Stimulated activated CD4-positive, alpha-beta T cell treated with anti-CD3 and anti-CD28 coated beads, Interleukin-15, amount 100 ng/mL, for 48 hours (primary cell): ENCODE measurements at regions not wholly inside any gene's neighbourhood (a gene's known extent, or its start where the extent isn't known, plus 50 kb on each side); places are given as distances from the start of the nearest gene placed in this dataset.
"Not testable (repeated sequence)": the region's sequence is repeated elsewhere in the genome, so short reads cannot be mapped to it uniquely, and the experiment has no call there.

Experiments
- DNase-seq, 2 donors: peaks; one replicate each; pipeline ENCODE4 v3.0.0-alpha.2; 2020; ENCODE audit warnings: low read depth in 2 of 2

DNA sequence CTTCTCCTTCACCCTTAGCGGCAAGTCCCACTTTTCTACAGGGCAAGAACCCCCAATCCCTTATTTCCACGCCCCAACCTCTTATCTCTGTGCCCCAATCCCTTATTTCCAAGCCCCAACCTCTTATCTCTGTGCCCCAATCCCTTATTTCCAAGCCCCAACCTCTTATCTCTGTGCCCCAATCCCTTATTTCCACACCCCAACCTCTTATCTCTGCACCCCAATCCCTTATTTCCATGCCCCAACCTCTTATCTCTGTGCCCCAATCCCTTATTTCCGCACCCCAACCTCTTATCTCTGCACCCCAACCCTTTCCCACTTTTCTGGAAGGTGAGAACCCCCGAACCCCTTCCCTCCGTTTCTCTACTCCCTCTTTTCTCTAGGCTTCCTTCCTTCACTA, 116.1 kb upstream of the GJE1 start:
- DNase-seq = not testable (repeated sequence)

GRCh38 chr6:142015463-142015862, 117.3 kb upstream of the GJE1 start:
- DNase-seq = not testable (repeated sequence)

- DNase-seq = no peak
These were observed 117.7 kb upstream of the GJE1 start for GRCh38 chr6:142015011-142015410.

DNA sequence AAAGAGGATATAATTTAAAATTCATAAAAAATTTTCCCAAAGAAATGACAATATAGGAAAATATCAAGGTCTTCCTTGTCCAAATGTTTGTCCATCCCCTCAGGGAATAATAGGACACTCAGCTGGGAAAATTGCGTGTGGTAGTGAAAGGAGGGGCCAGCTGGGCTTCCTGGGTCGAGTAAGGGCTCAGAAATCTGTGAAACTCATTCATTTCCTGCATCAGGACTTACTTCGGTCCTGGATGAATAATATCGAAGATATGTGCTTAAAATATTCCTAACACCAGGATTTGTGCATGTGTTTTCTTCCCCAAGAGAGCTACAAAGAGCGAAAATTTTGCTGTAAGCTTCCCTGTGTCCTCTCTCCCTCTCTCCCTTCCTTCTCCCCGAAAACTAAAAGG, 118.2 kb upstream of the GJE1 start:
- no peak for DNase-seq

- no peak for DNase-seq
These were observed 118.7 kb upstream of the GJE1 start for GRCh38 chr6:142013875-142014495.

DNA sequence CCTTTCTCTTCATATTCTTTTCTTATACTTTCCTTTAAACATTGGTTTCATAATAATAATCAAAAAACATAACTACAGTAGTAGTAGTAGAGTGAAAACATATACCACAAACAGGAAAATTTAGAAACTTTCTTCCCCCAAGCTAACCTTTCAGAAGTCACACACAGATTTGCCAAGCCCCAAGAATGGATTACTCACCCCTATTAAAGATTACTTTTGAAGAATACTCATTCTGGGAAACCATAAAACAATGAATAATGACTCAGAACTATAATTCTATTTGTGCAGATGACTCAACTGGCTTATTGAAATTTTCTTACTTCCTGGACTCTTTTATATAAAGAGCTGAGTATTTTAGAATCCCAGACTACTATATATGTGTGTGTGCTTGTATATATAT, 119.4 kb upstream of the GJE1 start:
- no peak for DNase-seq

GRCh38 chr6:142011775-142012174, 121.0 kb upstream of the GJE1 start:
- DNase-seq = no peak

DNA sequence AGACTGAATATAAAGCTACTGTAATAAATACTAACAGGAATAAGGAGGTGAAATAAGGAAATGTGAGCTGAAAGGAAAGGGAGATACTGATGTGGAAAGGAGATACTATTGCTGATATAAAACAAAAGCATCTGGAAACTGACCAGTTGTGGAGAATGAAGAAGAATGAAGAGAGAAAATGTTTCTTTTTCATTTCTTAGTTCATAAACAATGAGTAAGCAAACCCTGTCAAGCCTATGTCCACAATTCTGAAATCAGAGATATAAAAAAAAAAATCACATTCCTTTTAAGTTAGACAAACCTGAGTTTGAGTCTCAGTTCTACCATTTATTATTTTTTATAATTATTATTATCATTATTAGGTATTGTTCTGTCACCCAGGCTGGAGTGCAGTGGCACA, 121.6 kb upstream of the GJE1 start:
- no peak for DNase-seq

GRCh38 chr6:142009647-142010046, 123.1 kb upstream of the GJE1 start:
- no peak for DNase-seq

GRCh38 chr6:142008781-142009180, 123.9 kb upstream of the GJE1 start:
- no peak for DNase-seq

DNA sequence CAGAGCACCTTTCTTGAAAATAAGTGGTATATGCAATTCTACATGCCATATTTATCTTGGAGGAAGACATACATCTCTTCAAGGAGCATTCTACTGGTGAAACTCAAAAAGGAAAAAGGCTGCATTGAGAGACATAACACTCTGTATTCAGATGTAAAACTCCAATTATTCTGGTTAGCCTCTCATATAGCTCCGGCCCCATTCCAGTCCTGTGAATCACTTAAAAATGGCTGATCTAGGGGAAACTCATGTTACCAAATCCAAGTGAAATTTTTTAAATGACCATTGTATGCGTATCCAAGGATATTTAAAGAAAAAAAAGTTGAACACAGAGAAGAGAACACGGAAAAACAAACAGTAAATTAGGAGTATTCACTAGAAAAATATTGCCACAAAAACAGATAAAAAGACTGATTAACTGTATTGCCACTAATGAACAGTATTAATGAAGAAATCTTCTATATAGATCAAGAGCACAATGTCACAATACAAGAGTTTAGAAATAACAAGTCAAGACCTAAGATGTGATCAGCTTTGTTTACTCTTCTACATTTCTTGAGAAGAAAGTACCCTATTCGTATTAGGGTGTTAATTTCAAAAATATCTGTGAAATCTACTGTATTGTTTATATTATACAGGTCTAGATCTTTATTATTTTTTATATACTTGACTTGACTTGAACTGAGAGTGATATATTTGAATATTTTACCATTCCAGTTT, 124.5 kb upstream of the GJE1 start:
- no peak for DNase-seq

DNA sequence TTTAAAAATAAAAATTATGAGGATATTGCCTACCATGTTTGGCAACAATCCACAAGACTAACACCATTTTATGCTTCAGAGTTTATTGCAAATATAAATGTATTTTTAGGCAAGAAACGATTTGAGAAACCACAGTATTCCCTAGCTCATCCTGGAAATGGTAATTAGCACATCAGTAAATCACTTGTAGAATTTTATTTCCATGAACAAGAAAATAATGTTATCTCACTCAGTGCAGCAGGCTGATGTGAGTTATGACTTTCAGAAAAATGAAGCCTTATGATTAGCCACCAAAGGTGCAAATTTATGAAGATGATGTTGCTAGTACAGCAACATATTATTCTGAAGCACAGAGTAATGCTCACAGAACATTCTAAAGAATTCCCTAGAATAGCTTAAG, 127.7 kb upstream of the GJE1 start:
- DNase-seq = no peak

GRCh38 chr6:142002825-142003405, 129.8 kb upstream of the GJE1 start:
- no peak for DNase-seq

GRCh38 chr6:141996823-141997222, 135.9 kb upstream of the GJE1 start:
- no peak for DNase-seq

- no peak for DNase-seq
These were observed 140.6 kb upstream of the GJE1 start for GRCh38 chr6:141992109-141992508.

- no peak for DNase-seq
These were observed 141.9 kb upstream of the GJE1 start for GRCh38 chr6:141990840-141991239.

DNA sequence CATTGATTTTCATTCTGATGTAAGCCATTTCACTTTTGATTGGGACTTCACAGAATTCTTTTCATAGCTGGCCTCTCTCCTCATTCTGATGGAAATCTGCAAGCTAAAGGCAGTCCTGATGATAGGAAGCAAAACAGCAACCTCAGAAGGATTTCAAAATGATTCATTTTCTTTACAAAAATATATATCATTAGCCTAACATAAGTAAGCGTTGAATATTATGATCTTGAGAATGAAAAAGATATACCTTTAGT, 143.1 kb upstream of the GJE1 start:
- no peak for DNase-seq

GRCh38 chr6:141988954-141989705, 143.6 kb upstream of the GJE1 start:
- DNase-seq = peak in 1 of 2 donors; percentile 30

DNA sequence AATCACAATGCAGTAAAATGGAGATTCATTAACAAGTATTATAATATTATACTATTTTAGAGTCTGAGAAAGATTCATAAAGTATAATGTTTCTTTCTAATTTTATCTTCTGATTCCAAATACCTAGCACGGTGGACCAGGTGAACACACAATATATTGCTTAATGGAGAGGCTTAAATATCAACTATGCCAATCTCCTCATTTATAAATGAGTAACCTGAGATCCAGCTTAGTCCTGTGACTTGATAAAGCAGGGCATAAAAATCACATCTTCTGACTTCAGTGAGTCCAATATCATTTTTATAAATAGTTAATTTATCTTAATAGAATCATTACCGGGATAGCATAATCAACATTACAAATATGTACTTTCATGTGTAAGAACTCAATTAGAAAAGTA, 144.4 kb upstream of the GJE1 start:
- no peak for DNase-seq

GRCh38 chr6:141986457-141986856, 146.3 kb upstream of the GJE1 start:
- no peak for DNase-seq

- no peak for DNase-seq
These were observed 151.5 kb upstream of the GJE1 start for GRCh38 chr6:141981190-141981589.

- DNase-seq = no peak
These were observed 154.9 kb upstream of the GJE1 start for GRCh38 chr6:141977782-141978181.

DNA sequence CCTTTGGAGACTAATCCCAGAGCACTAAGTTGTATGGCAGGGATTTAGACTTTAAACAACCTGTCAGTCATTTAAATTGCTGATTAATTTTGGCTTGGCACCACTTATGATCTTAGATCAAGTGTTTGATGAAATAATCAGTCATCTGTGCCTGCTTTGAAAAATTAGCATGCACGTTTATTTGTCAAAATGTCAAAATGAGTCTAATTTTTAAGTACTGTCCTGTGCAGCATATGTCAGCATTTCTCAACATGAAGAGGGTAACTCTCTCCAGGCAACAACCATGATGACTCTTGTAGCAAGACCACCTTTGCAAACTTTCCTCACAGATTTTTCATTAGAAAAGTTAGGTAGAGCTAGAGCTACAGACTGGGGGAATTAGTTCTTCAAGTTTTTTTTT, 155.7 kb upstream of the GJE1 start:
- no peak for DNase-seq
